ENCODE measurements at regions not wholly inside any gene's neighbourhood (a gene's known extent, or its start where the extent isn't known, plus 50 kb on each side); places are given as distances from the start of the nearest gene placed in this dataset.
"Not testable (repeated sequence)": the region's sequence is repeated elsewhere in the genome, so short reads cannot be mapped to it uniquely, and the experiment has no call there.

DNA sequence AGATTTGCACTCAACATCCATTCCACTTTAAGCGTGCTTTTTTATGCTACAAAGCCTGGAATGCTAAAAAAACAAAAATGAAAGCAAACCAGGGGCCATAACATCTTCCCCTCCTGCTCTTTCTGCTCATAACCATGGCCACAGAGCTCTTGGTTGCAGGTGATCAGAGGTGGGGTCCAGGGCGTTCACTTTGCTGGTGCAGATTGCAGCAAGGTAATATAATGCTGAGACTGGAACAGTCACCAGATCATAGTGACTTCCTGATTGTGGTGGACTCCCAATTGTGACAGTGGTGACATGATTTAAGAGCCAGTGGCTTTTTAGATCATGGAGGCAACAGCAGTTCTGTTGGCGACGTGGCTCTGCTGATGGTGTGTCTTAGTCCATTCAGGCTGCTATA, 115.0 kb upstream of the CPM start (continued):
- TF ChIP-seq, protein P1, sequence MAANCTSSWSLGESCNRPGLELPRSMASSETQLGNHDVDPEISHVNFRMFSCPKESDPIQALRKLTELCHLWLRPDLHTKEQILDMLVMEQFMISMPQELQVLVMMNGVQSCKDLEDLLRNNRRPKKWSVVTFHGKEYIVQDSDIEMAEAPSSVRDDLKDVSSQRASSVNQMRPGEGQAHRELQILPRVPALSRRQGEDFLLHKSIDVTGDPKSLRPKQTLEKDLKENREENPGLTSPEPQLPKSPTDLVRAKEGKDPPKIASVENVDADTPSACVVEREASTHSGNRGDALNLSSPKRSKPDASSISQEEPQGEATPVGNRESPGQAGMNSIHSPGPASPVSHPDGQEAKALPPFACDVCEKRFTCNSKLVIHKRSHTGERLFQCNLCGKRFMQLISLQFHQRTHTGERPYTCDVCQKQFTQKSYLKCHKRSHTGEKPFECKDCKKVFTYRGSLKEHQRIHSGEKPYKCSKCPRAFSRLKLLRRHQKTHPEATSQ (tag by site-specific recombination; IDR thresholded peaks at IDR 0.05) = no peak
- TF ChIP-seq ZNF585B (tag by site-specific recombination; IDR thresholded peaks at IDR 0.05) (no peak), SCRT1 (tag by site-specific recombination; IDR thresholded peaks at IDR 0.05; ENCODE audit: borderline replicate concordance) (no peak), ZNF544 (tag by site-specific recombination; IDR thresholded peaks at IDR 0.05) (no peak), SALL2 (tag by site-specific recombination; IDR thresholded peaks at IDR 0.05; ENCODE audit: borderline replicate concordance) (no peak), SP2 (tag by site-specific recombination; IDR thresholded peaks at IDR 0.05) (no peak), ZNF707 (tag by site-specific recombination; IDR thresholded peaks at IDR 0.05) (no peak)
- TF ChIP-seq, protein P2, sequence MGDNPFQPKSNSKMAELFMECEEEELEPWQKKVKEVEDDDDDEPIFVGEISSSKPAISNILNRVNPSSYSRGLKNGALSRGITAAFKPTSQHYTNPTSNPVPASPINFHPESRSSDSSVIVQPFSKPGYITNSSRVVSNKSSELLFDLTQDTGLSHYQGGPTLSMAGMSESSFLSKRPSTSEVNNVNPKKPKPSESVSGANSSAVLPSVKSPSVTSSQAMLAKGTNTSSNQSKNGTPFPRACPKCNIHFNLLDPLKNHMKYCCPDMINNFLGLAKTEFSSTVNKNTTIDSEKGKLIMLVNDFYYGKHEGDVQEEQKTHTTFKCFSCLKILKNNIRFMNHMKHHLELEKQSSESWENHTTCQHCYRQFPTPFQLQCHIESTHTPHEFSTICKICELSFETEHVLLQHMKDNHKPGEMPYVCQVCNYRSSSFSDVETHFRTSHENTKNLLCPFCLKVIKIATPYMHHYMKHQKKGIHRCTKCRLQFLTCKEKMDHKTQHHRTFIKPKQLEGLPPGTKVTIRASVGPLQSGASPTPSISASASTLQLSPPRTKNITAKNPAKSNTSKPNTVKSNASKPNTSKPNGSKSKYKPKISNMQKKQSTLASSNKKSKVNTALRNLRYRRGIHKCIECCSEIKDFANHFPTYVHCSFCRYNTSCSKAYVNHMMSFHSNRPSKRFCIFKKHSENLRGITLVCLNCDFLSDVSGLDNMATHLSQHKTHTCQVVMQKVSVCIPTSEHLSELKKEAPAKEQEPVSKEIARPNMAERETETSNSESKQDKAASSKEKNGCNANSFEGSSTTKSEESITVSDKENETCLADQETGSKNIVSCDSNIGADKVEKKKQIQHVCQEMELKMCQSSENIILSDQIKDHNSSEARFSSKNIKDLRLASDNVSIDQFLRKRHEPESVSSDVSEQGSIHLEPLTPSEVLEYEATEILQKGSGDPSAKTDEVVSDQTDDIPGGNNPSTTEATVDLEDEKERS (tag by site-specific recombination; IDR thresholded peaks at IDR 0.05) = no peak
- TF ChIP-seq, protein P3, sequence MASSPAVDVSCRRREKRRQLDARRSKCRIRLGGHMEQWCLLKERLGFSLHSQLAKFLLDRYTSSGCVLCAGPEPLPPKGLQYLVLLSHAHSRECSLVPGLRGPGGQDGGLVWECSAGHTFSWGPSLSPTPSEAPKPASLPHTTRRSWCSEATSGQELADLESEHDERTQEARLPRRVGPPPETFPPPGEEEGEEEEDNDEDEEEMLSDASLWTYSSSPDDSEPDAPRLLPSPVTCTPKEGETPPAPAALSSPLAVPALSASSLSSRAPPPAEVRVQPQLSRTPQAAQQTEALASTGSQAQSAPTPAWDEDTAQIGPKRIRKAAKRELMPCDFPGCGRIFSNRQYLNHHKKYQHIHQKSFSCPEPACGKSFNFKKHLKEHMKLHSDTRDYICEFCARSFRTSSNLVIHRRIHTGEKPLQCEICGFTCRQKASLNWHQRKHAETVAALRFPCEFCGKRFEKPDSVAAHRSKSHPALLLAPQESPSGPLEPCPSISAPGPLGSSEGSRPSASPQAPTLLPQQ (tag by site-specific recombination; IDR thresholded peaks at IDR 0.05) = no peak

DNA sequence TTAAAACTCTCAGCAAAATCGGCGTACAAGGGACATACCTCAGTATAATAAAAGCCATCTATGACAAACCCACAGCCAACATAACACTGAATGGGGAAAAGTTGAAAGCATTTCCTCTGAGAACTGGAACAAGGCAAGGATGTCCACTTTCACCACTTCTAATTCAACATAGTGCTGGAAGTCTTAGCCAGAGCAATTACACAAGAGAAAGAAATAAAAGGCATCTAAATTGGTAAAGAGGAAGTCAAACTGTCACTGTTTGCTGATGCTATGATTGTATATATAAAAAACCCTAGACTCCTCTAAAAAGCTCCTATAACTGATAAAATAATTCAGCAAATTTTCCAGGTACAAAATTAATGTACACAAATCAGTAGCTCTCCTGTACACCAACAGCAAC, 116.9 kb upstream of the CPM start:
- POLR2A ChIA-PET; H3K4me3 ChIP-seq (ENCODE audit: low read depth, low read length); H3K36me3 ChIP-seq (ENCODE audit: control insufficient read depth in 2 of 2, insufficient read depth in 1 of 2, low read length in 2 of 2); H3K4me1 ChIP-seq (ENCODE audit: control insufficient read depth, insufficient read depth, low read length); H3K9me3 ChIP-seq (ENCODE audit: control insufficient read depth, insufficient read depth, low read depth, low read length); H3K27ac ChIP-seq (ENCODE audit: extremely low read depth, low read depth, low read length): not testable (repeated sequence)
- CTCF ChIA-PET = interaction anchor here (0.6 kb wide), 2 partner anchors 108 to 186 kb away, joined by 3 read pairs; no protein-coding TSS in a partner anchor

DNA sequence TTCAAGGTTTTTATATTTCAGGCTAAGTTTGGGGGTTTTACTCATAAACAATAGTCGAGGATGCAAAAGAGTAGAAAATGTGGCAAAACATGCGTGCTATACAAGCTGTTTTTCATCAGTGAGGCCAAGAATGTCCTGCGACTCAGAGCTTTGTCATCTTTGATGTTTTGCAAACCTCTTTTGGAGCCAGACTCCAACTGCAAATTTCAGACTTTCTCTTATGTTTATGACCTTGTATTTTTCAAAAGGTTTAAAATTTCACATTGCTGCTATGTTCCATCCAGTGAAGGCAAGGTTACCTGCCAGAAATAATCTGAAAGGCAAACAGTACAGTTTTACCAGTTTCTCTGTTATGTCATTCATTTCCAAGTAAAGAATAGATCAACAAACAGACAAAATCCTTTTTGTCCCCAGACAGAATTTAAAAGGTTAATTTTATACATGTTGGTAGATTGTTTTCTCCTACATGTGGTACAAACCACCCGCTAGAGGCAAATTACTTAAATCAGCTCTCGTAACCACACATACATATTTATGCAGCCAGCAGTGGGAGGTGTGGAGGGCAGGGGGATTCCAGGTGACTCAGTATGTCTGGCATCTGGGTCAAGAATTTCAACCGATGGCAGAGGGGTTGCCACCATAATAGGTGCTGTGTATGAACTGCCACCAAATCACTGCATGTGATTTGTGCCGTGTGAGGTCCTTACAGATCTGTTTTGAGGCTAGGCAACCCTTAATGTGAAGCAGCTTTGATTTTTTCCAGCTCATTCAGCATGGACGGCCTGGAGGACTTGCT, 119.8 kb upstream of the CPM start:
- no peaks in the 10 kb centered on the region for H3K36me3 ChIP-seq (ENCODE audit: control insufficient read depth in 2 of 2, insufficient read depth in 1 of 2, low read length in 2 of 2)
- no peaks in the 10 kb centered on the region for H3K4me1 ChIP-seq (ENCODE audit: control insufficient read depth, insufficient read depth, low read length)
- CTCF ChIA-PET = interaction anchor here (0.6 to 2.0 kb wide), 4 partner anchors 15 to 1636 kb away, joined by 3 to 6 read pairs (median 4); no protein-coding TSS in a partner anchor
- TF ChIP-seq ZNF184 (tag by site-specific recombination; IDR thresholded peaks at IDR 0.05) (no peak), HOXD13 (CRISPR knock-in tag; IDR thresholded peaks at IDR 0.05; ENCODE audit: borderline replicate concordance) (no peak)
- no peak overlapping the region for H3K4me3 ChIP-seq (ENCODE audit: low read depth, low read length)
- POLR2A ChIA-PET = no interaction called here
- H3K27ac ChIP-seq (ENCODE audit: extremely low read depth, low read depth, low read length) = no peak overlapping the region
- no peaks in the 10 kb centered on the region for H3K9me3 ChIP-seq (ENCODE audit: control insufficient read depth, insufficient read depth, low read depth, low read length)

DNA sequence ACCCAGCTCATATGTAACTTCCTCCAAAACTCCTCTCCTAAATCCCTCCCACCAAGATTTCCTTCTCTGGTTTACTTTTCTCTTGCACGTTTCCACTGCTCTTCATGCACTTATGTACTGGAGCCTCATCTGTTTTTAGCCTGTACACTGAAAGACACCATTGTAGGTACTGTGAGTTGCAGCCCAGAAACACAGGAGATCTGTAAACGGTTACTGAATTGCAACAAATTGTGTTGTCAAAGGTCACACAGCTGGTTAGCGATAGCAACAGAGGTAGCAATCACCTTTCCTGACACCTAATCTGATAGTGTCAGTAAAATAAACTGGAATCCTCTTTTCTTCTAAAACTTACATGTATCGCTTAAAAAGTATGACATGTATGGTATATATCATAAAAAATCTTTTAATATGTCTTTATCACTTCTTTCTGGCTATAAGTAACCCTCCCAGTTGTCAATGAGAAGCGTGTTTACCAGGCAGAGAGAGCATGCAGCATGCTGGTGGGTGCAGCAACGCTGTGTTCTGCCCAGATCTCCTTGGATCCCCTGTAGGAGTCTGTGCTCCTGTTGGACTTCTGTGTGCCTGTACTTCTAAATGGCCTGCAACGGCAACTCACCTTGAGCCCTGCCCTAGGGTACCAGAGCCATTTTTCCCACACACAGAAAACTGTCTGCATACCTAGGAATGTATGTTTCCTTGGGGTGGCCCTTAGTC, 121.5 kb upstream of the CPM start:
- CTCF ChIA-PET = interaction anchor here (2.0 kb wide), 1 partner anchor 16 kb away, joined by 5 read pairs; no protein-coding TSS in a partner anchor
- Histone ChIP-seq H3K27ac (ENCODE audit: extremely low read depth, low read depth, low read length) (no peak overlapping the region), H3K9me3 (ENCODE audit: control insufficient read depth, insufficient read depth, low read depth, low read length) (no peaks in the 10 kb centered on the region), H3K4me3 (ENCODE audit: low read depth, low read length) (no peak overlapping the region), H3K4me1 (ENCODE audit: control insufficient read depth, insufficient read depth, low read length) (no peaks in the 10 kb centered on the region), H3K36me3 (ENCODE audit: control insufficient read depth in 2 of 2, insufficient read depth in 1 of 2, low read length in 2 of 2) (no peaks in the 10 kb centered on the region)
- POLR2A ChIA-PET = no interaction called here
- TF ChIP-seq KLF10 (tag by site-specific recombination; IDR thresholded peaks at IDR 0.05) (no peak), ZNF654 (tag by site-specific recombination; IDR thresholded peaks at IDR 0.05; ENCODE audit: low read depth) (no peak), ZBTB20 (tag by site-specific recombination; IDR thresholded peaks at IDR 0.05) (no peak), ZNF324 (tag by site-specific recombination; IDR thresholded peaks at IDR 0.05) (no peak), ZNF133 (tag by site-specific recombination; IDR thresholded peaks at IDR 0.05) (no peak)
- TF ChIP-seq, protein P4, sequence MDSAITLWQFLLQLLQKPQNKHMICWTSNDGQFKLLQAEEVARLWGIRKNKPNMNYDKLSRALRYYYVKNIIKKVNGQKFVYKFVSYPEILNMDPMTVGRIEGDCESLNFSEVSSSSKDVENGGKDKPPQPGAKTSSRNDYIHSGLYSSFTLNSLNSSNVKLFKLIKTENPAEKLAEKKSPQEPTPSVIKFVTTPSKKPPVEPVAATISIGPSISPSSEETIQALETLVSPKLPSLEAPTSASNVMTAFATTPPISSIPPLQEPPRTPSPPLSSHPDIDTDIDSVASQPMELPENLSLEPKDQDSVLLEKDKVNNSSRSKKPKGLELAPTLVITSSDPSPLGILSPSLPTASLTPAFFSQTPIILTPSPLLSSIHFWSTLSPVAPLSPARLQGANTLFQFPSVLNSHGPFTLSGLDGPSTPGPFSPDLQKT (IDR thresholded peaks at IDR 0.05; ENCODE audit: borderline replicate concordance, low read depth, low read length) = no peak
- TF ChIP-seq, protein P5, sequence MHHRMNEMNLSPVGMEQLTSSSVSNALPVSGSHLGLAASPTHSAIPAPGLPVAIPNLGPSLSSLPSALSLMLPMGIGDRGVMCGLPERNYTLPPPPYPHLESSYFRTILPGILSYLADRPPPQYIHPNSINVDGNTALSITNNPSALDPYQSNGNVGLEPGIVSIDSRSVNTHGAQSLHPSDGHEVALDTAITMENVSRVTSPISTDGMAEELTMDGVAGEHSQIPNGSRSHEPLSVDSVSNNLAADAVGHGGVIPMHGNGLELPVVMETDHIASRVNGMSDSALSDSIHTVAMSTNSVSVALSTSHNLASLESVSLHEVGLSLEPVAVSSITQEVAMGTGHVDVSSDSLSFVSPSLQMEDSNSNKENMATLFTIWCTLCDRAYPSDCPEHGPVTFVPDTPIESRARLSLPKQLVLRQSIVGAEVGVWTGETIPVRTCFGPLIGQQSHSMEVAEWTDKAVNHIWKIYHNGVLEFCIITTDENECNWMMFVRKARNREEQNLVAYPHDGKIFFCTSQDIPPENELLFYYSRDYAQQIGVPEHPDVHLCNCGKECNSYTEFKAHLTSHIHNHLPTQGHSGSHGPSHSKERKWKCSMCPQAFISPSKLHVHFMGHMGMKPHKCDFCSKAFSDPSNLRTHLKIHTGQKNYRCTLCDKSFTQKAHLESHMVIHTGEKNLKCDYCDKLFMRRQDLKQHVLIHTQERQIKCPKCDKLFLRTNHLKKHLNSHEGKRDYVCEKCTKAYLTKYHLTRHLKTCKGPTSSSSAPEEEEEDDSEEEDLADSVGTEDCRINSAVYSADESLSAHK (tag by site-specific recombination; IDR thresholded peaks at IDR 0.05) = no peak

Measured in HEK293 (cell line).